HG02885 (cell line): ENCODE measurements at regions not wholly inside any gene's neighbourhood (a gene's known extent, or its start where the extent isn't known, plus 50 kb on each side); places are given as distances from the start of the nearest gene placed in this dataset.
"Not testable (repeated sequence)": the region's sequence is repeated elsewhere in the genome, so short reads cannot be mapped to it uniquely, and the experiment has no call there.

ENCODE experiments used
- ATAC-seq: cut with Tn5 transposase; IDR thresholded peaks from one replicate; pipeline ENCODE4 v1.9.1; 2021; ENCODE audit warnings: mild to moderate bottlenecking; ENCODE audit not compliant: unreplicated experiment, poor library complexity

DNA sequence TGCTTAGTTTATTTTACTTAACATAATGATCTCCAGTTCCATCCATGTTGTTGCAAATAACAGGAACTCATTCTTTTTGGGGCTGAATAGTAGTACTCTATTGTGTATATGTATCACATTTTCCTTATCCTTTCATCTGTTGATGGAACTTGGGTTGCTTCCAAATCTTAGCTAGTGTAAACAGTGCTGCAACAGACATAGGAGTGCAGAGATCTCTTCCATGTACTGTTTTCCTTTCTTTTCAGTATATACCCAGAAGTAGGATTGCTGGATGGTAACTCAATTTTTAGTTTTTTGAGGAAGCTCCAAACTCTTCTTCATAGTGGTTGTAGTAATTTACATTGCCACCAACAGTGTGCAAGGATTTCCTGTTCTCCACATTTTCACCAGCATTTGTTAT, 138.8 kb upstream of the POC5 start:
- ATAC-seq: no peak

DNA sequence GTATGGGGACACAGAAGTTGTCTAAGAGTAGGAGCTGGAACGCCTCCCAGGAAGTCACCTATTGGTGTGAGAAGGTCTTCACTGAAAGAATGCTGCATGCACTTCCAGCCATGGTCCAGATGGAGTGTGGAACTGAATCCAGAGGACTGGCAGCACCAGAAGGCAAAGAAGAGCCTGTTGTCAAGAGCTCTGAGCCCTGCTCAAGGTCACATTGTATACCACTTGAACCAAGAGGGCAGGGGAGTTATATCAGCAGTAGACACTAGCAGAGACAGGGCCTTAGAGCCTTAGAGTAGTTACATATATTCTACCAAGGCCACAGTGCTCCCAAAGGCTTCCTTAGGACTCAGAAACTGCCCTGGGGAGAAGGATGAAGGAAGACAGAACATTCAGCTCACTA, 130.8 kb upstream of the POC5 start:
- ATAC-seq: no peak

DNA sequence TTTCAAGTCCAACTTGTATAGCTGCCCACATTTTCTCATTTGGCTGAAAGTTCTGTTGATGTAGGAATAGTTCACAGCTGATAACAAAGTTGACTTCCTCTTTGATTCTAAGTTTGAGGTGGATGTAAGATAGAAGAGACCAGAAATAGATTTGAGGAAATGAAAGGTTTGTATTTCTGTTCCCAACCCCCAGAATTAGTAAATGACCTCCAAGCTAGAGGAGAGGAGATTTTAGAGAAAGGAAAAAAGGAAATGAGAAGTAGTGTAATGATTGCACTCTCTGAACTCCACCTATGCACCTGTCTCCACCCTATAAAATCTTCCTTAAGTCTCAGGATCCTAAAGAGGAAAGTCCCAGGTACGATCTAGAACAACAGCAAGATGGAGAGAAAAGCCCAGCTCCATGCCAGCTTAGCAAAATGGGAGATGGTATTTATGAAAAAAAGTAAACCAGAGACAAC, 130.4 kb upstream of the POC5 start:
- peak; percentile 94 for ATAC-seq

DNA sequence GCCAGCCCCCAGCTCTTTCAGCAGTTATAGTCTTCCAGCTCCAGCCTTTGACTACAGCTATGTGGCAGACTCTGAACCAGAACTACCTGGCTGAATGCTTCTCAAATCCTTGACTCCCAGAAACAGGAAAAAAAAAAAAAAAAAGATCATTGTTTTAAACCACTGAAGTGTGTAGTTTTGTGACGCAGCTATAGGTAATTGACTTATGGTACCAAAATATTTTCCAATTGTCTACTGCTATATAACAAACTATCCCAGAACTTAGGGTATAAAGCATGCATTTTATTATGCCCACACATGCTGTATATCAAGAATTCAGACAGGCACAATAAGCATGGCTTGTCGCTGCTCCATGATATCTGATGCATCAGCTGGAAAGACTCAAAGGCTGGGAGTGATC, 127.1 kb upstream of the POC5 start:
- ATAC-seq: no peak

DNA sequence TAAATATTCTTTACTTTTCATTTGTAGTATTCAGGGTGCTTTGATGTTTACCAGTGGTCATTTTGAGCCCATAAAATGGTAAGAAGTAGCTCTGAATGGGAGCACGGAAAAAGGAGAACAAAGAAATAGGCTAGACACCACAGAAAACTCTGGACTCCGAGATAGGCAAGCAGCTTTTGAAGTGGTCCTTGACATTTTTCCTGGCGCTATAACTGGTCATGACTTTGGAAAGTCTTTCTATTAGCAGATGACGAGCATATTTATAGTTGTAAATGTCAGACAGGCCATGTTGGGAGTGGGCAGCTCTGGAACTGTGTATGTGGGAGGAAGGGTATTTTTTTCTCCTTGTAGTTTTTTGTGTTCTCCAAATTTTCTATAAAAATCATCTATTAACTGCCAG, 126.1 kb upstream of the POC5 start:
- no peak for ATAC-seq

DNA sequence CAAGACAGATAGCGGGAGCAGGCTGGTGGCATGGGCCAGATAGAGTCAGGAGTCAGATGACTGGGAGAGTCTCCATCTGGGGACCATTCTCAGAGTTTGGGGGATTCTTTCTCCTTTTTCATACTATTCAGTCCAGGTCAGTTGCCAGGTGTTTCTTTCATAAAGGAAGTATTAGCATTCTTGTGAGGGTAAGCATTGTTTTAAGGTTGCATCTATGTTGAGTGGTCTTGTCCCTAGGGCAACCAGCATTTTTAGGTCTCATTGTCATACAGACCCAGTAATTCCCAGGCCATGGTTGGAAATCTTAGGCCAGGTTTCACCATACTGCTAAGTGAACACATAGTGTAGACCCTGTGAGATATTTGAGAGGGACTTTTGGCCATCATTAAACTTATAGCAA, 122.3 kb upstream of the POC5 start:
- ATAC-seq: no peak

DNA sequence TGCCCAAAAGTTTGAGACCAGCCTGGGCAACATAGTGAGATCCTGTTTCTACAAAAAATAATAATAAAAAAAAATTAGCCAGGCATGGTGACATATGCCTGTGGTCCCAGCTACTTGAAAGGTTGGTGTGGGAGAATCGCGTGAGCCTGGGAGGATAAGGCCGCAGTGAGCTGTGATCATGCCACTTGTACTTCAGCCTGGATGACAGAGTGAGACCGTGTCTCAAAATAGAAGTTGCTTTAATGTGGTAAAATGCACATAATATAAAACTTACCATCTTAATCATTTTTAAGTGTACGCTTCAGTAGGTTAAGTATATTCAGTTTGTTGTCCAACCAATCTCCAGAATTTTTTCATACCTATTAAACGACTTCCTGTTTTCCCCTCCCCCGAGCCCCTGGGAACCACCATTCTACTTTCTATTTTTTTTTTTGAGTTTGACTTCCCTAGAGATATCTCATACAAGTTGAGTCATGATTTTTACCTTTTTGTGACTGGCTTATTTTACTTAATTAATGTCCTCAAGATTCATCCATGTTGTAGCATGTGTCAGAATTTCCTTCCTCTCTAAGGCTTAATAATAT, 120.1 kb upstream of the POC5 start:
- ATAC-seq: no peak

DNA sequence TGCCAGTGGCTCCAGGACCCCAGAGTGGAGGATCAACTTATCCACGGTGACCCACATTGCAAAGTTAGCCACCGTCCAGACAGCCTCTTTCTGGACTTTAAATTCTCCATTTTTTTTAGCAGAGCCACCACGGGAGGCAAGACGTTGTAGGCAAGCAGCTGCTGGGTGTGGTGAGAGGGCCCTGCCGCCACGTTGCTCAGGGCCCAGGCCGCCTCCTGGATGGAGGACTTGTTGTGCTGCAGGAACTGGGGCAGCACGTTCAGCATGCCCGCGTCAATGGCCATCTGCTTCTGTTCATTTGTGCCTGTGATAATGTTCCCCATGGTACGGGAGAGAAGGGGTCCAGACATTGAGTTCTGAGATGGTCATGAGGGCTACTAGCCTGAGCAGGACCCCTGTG, 114.3 kb upstream of the POC5 start:
- ATAC-seq: no peak

DNA sequence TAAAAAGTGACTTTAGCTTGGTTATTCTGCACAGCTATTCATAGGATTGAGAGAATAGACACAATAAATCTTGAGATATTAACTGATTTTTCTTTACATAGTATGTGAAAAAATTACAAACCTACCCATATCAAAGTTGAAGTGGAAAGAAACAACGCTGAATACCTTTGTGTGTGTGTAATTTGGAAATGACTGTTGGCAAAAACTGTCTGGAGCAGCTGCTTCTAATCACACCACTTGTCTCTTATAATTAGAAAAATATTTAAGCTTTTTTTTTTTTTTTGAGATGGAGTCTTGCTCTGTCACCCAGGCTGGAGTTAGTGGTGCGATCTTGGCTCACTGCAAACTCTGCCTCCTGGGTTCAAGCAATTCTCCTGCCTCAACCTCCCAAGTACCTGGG, 110.8 kb upstream of the POC5 start:
- ATAC-seq: no peak

DNA sequence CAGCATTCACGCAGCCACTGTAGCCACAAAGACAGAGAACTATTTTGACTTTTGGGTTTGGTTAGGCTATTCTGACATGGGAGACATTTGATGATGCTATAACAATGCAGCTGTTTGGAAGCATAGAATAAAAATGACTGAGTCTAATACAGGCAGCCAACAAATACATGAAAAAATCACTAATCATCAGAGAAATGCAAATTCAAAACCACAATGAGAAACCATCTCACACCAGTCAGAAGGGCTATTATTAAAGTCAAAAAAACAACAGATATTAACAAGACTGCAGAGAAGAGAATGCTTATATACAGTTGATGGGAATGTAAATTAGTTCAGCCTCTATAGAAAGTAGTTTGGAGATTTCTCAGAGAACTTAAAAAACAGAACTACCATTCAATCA, 107.1 kb upstream of the POC5 start:
- peak; percentile 71 for ATAC-seq

DNA sequence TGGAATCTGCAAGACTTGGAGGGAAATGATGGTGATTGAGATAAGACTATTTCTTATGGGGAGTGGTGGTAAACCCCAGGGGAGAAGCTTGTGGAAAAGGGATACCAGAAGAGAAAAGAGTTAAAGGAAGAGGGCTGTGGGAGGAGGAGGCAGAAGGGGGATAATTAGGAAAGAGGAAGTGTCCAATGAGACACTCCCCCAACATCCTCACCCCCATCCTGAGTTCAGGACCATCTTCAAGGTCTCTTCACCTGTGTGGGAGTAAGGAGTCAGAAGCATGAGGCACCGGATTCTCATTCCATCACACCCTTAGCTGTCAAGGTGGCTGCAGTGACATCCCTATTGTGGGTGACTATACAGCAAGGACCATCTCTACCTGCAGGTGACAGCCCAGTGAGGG, 106.6 kb upstream of the POC5 start:
- no peak for ATAC-seq

DNA sequence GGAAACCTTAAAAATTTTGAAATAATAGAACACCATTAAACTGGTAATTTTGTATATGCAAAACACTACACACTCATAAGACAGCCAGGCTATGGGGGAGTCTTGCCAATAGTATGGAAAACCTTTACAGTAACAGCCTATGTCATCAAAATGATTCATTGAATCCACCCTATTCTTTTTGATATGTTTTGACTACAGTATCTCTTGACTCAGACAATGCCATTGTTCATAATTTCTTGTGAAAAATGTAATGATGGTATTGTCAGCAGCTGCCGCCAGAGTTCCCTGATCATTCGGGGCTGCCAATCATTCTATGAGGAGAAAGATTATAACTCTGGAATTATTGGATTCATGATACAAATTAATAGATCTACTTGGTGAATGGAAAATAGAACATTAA, 101.4 kb upstream of the POC5 start:
- ATAC-seq: no peak

DNA sequence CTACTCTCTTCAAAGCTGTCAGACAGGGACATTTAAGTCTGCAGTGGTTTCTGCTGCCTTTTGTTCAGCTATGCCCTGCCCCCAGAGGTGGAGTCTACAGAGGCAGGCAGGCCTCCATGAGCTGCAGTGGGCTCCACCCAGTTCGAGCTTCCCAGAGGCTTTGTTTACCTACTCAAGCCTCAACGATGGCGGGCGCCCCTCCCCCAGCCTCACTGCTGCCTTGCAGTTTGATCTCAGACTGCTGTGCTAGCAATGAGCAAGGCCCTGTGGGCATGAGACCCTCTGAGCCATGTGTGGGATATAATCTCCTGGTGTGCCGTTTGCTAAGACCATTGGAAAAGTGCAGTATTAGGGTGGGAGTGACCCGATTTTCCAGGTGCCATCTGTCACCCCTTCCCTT, 82.5 kb upstream of the POC5 start:
- ATAC-seq: not testable (repeated sequence)

DNA sequence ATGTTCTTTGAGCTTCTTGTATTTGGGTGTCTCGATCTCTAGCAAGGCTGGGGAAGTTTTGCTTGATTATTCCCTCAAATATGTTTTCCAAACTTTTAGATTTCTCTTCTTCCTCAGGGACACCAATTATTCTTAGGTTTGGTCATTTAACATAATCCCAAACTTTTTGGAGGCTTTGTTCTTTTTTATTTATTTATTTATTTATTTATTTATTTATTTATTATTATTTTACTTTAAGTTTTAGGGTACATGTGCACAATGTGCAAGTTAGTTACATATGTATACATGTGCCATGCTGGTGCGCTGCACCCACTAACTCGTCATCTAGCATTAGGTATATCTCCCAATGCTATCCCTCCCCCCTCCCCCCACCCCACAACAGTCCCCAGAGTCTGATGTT, 52.1 kb upstream of the POC5 start:
- ATAC-seq: not testable (repeated sequence)
